Adrenal gland (tissue), 5 donors: ENCODE measurements at regions not wholly inside any gene's neighbourhood (a gene's known extent, or its start where the extent isn't known, plus 50 kb on each side); places are given as distances from the start of the nearest gene placed in this dataset.

Source experiments
- CTCF ChIP-seq, 6 experiments: fragments of 450-650 bp in 4 of 6; fragments of 200-600 bp in 2 of 6; sonication (generic) in 1 of 6; IDR thresholded peaks; 1 replicate in 5 of 6; 2 replicates in 1 of 6; pipeline versions ENCODE4 v1.5.1 to v1.8.0; 2016 to 2021; ENCODE audit warnings: antibody characterized with exemption in 6 of 6, mild to moderate bottlenecking in 2 of 6, moderate library complexity in 1 of 6
- POLR2A ChIP-seq, 2 donors: fragments of 450-650 bp; IDR thresholded peaks; one replicate each; pipeline ENCODE4 v1.6.1; 2017; ENCODE audit warnings: antibody characterized with exemption in 2 of 2, mild to moderate bottlenecking in 2 of 2, moderate library complexity in 1 of 2
- donor health status: DM: no; HTN: no; CAD: no.

GRCh38 chr3:107956991-107957900 lies 133.6 kb downstream of the CD47 start:
- TF ChIP-seq CTCF (IDR thresholded peaks at IDR 0.05), result no peak
- TF ChIP-seq POLR2A (IDR thresholded peaks at IDR 0.05), result peak in 1 of 2 donors; percentile 53
